HCT116 (cell line): ENCODE measurements at regions not wholly inside any gene's neighbourhood (a gene's known extent, or its start where the extent isn't known, plus 50 kb on each side); places are given as distances from the start of the nearest gene placed in this dataset.

Experiments used
- ATAC-seq: fragments of 200-7000 bp; cut with Tn5 transposase; 2 replicates; pipeline ENCODE4 v1.9.1; 2020; ENCODE audit warnings: mild to moderate bottlenecking, moderate library complexity
- BruUV-seq: library from RNA; stranded (reverse); fragments of 400-500 nt; replicated peaks from 2 replicates; lab custom pipeline; 2021; lab: Mats Ljungman, UMichigan
- CTCF ChIA-PET: fragments of 300-600 bp; sonication (Branson Sonifier 250); formaldehyde crosslinking; loops from one replicate; lab custom pipeline; 2021; ENCODE audit warnings: antibody characterized with exemption; lab: Charles Lee
- POLR2A ChIA-PET: fragments of 300-600, 350-600 bp; sonication (Branson Sonifier 250); formaldehyde crosslinking; loops from one replicate; lab custom pipeline; 2021; ENCODE audit warnings: antibody characterized with exemption; lab: Charles Lee
- RAD21 ChIA-PET, 2 experiments: fragments of 300-600 bp; sonication (Branson Sonifier 250); formaldehyde crosslinking; loops; one replicate each; lab custom pipeline; 2023; ENCODE audit warnings: low total read pairs in 2 of 2; ENCODE audit not compliant: uncharacterized antibody in 2 of 2, unreplicated experiment in 2 of 2, low non-redundant PET in 1 of 2; lab: Charles Lee
- DNase-seq: peaks from one replicate; pipeline ENCODE4 v3.0.0-alpha.2; 2010; ENCODE audit warnings: low read depth, low spot score
- H2AFZ ChIP-seq: fragments of 200-600 bp; shearing (Covaris generic), sonication (generic); 2 replicates; pipeline ENCODE4 v1.6.1; 2017; ENCODE audit warnings: low read depth, mixed run types, mixed read lengths, antibody characterized with exemption, low read length; ENCODE audit not compliant: poor library complexity, severe bottlenecking
- H3K27ac ChIP-seq: 2 replicates; pipeline ENCODE4 v1.5.1; 2012; ENCODE audit warnings: low read depth, low read length
- H3K27me3 ChIP-seq: fragments of 200-600 bp; sonication (generic); 2 replicates; pipeline ENCODE4 v1.6.1; 2016; ENCODE audit warnings: mixed run types, low read length, mixed read lengths; ENCODE audit not compliant: insufficient read depth
- H3K36me3 ChIP-seq, 2 experiments: fragments of 200-500 bp in 1 of 2; fragments of 200-600 bp in 1 of 2; sonication (Bioruptor generic) in 1 of 2; sonication (generic) in 1 of 2; 2 replicates each; pipeline versions ENCODE4 v1.5.1 to v1.6.1; 2014 to 2016; ENCODE audit warnings: low read length in 2 of 2, inconsistent platforms in 1 of 2, mixed read lengths in 1 of 2, mixed run types in 1 of 2; ENCODE audit not compliant: insufficient read depth in 2 of 2, control insufficient read depth in 1 of 2
- H3K4me1 ChIP-seq, 2 experiments: fragments of 200-600 bp in 1 of 2; sonication (generic) in 1 of 2; 2 replicates each; pipeline versions ENCODE4 v1.5.1 to v1.6.1; 2012 to 2017; ENCODE audit warnings: low read length in 2 of 2, inconsistent platforms in 1 of 2, mild to moderate bottlenecking in 1 of 2, mixed read lengths in 1 of 2, mixed run types in 1 of 2, moderate library complexity in 1 of 2; ENCODE audit not compliant: insufficient read depth in 2 of 2, control insufficient read depth in 1 of 2
- H3K4me2 ChIP-seq: fragments of 200-600 bp; sonication (generic); 2 replicates; pipeline ENCODE4 v1.6.1; 2017; ENCODE audit warnings: mixed run types, low read length, mixed read lengths
- H3K4me3 ChIP-seq, 2 experiments: fragments of 200-600 bp in 1 of 2; sonication (generic) in 1 of 2; replicated peaks in 1 of 2; 2 replicates each; pipeline ENCODE4 v1.5.1; 2011 to 2016; ENCODE audit warnings: low read length in 2 of 2, control low read depth in 1 of 2, low read depth in 1 of 2, mild to moderate bottlenecking in 1 of 2, mixed read lengths in 1 of 2, mixed run types in 1 of 2
- H3K79me2 ChIP-seq: fragments of 200-600 bp; sonication (generic); 2 replicates; pipeline ENCODE4 v1.6.1; 2017; ENCODE audit warnings: mild to moderate bottlenecking, mixed run types, low read length, moderate library complexity, mixed read lengths; ENCODE audit not compliant: insufficient read depth
- H3K9ac ChIP-seq: fragments of 200-600 bp; sonication (generic); 2 replicates; pipeline ENCODE4 v1.6.1; 2016; ENCODE audit warnings: low read length, mixed read lengths
- H3K9me2 ChIP-seq: fragments of 200-600 bp; sonication (generic), shearing (Covaris generic); 2 replicates; pipeline ENCODE4 v1.6.1; 2017; ENCODE audit warnings: mixed run types, mild to moderate bottlenecking, moderate library complexity; ENCODE audit not compliant: insufficient read depth
- H3K9me3 ChIP-seq, 2 experiments: fragments of 200-500 bp in 1 of 2; fragments of 200-600 bp in 1 of 2; sonication (Bioruptor generic) in 1 of 2; sonication (generic) in 1 of 2; 2 replicates each; pipeline ENCODE4 v1.6.1; 2014 to 2017; ENCODE audit warnings: low read length in 2 of 2, mixed read lengths in 2 of 2, inconsistent platforms in 1 of 2, low read depth in 1 of 2, mild to moderate bottlenecking in 1 of 2, mixed run types in 1 of 2, moderate library complexity in 1 of 2; ENCODE audit not compliant: control insufficient read depth in 1 of 2, insufficient read depth in 1 of 2
- H4K20me1 ChIP-seq: fragments of 200-600 bp; sonication (generic), shearing (Covaris generic); 2 replicates; pipeline ENCODE4 v1.6.1; 2017; ENCODE audit warnings: mixed run types, mild to moderate bottlenecking, moderate library complexity; ENCODE audit not compliant: insufficient read depth
- POLR2A ChIP-seq: IDR thresholded peaks from 2 replicates; pipeline ENCODE4 v1.7.0; 2011; ENCODE audit warnings: borderline replicate concordance; ENCODE audit not compliant: insufficient read depth, insufficient read length; ENCODE audit errors: extremely low read depth
- RAD21 ChIP-seq: IDR thresholded peaks from 2 replicates; pipeline ENCODE4 v1.6.1; 2012; ENCODE audit warnings: low read depth, mild to moderate bottlenecking
- SP1 ChIP-seq: IDR thresholded peaks from 2 replicates; pipeline ENCODE4 v1.6.1; 2012; ENCODE audit warnings: low read depth
- SRF ChIP-seq: IDR thresholded peaks from 2 replicates; pipeline ENCODE4 v1.6.1; 2012; ENCODE audit warnings: low read depth
- intact Hi-C: fragments of 100-400 bp; cut with micrococcal nuclease; formaldehyde crosslinking; loops from 2 replicates; pipeline ENCODE4 v1.10.0; 2022

- no peaks in the 10 kb centered on the region for H4K20me1 ChIP-seq
- ATAC-seq: no peak
- CTCF ChIA-PET: no interaction called here
- no peak for TF ChIP-seq RAD21
- no peak for TF ChIP-seq SP1
- TF ChIP-seq SRF: no peak
- TF ChIP-seq, all 23 proteins: peak for 0
- no peak overlapping the region for H3K27ac ChIP-seq
- no TSS peak for BruUV-seq
- no peaks in the 10 kb centered on the region for H3K9me3 ChIP-seq
- RAD21 ChIA-PET: no interaction called here
- H3K4me1 ChIP-seq: no peaks in the 10 kb centered on the region
- no peaks in the 10 kb centered on the region for H3K36me3 ChIP-seq
- no peaks in the 10 kb centered on the region for H3K9me2 ChIP-seq
- H3K4me2 ChIP-seq: no peak overlapping the region
- DNase-seq: no peak
- H2AFZ ChIP-seq: no peak overlapping the region
- H3K79me2 ChIP-seq: no peaks in the 10 kb centered on the region
- H3K4me3 ChIP-seq: no peak overlapping the region
- POLR2A ChIA-PET: no interaction called here
- intact Hi-C loops: no loop called here
- no peaks in the 10 kb centered on the region for H3K27me3 ChIP-seq
- no peak overlapping the region for H3K9ac ChIP-seq
Observed at GRCh38 chrX:40380655-40381488, 199.9 kb upstream of the ATP6AP2 start.

- Histone ChIP-seq H2AFZ (no peak overlapping the region), H3K9me3 (no peaks in the 10 kb centered on the region), H4K20me1 (no peaks in the 10 kb centered on the region), H3K9ac (no peak overlapping the region), H3K27ac (no peak overlapping the region), H3K36me3 (no peaks in the 10 kb centered on the region), H3K4me3 (no peak overlapping the region), H3K79me2 (no peaks in the 10 kb centered on the region), H3K9me2 (no peaks in the 10 kb centered on the region), H3K27me3 (no peaks in the 10 kb centered on the region), H3K4me2 (no peak overlapping the region), H3K4me1 (no peaks in the 10 kb centered on the region)
- no peak for DNase-seq
- intact Hi-C loops: no loop called here
- CTCF ChIA-PET: no interaction called here
- no peak for TF ChIP-seq POLR2A
- BruUV-seq: no TSS peak
- RAD21 ChIA-PET: no interaction called here
- POLR2A ChIA-PET: no interaction called here
- ATAC-seq: no peak
Observed at GRCh38 chrX:40377684-40378083, 203.1 kb upstream of the ATP6AP2 start.
